Activated CD4-positive, alpha-beta T cell treated with anti-CD3 and anti-CD28 coated beads, Interleukin-2, Interleukin-4, amounts not matched to agents 100 ng/mL and 50 ng/mL, durations not matched to agents 16 hours and 8 hours (primary cell): ENCODE measurements at regions not wholly inside any gene's neighbourhood (a gene's known extent, or its start where the extent isn't known, plus 50 kb on each side); places are given as distances from the start of the nearest gene placed in this dataset.

Source experiments
- DNase-seq: peaks from one replicate; pipeline ENCODE4 v3.0.0-alpha.2; 2020; ENCODE audit warnings: low spot score

- DNase-seq, result peak; percentile 18
These were observed 57.3 kb upstream of the TCEAL2 start for GRCh38 chrX:102067966-102068723.

GRCh38 chrX:102063445-102064074 lies 61.9 kb upstream of the TCEAL2 start:
- DNase-seq, result no peak

DNA sequence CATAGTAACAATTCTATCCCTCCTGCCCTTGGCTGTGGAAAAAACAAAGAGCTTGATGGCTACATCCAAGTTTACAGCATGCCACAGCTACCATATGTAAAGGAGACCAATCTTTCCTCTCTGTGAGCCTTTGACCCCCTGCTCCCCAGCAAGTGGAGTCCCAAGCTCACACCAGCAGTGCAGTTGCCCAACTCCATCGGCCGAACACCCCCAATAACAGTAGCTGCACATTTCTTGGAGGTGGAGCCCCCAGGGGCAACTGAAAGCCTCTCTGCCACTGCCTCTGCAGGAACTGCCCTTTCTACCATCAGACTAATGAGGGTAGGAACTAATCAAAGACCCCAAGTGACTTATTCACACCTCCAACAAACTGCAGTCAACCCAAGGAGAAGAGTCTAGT lies 81.0 kb upstream of the TCEAL2 start:
- no peak for DNase-seq

GRCh38 chrX:102043380-102043779 lies 82.1 kb upstream of the TCEAL2 start:
- DNase-seq, result no peak

DNA sequence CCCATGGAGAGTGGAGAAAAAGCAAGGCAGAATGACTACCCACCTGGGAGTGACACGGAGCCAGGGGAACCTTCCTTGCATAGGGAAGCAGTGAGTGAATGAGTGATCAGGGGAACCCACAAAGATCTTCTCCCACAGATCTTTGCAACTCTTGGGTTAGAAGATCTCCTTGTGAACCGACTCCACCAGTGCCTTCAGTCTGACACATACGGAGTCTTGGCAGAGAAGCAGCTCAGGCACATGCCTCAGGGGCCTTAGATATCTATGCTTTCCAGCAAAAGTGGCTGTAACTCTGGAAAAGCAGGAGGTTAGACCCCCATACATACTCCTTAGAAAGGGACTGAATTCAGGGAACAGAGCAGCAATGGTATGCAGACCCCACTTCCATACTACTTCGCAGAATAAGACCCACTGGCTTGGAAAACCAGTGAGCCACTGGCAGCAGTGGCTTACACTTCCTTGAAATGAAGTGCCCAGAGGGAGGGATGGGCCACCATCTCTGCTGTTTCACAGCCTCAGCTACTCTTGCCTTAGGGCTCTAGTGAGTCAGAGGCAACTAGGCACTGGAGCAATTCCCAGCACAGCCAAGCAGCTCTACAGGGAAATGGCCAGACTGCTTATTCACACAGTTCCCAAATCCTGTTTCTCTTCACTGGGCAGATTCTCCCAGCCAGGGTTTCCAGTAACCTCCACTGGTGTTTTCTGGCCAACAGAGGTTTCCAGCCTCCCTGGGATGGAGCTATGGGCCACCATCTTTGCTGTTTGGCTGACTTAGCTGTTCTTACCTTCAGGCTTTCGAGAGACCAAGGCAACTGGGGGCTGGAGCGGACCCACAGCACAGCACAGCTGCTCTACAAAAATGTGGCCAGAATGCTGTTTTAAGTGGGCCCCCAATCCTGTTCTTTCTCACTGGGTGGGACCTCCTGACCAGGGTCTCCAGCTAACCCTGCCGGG lies 82.8 kb upstream of the TCEAL2 start:
- DNase-seq, result no peak

DNA sequence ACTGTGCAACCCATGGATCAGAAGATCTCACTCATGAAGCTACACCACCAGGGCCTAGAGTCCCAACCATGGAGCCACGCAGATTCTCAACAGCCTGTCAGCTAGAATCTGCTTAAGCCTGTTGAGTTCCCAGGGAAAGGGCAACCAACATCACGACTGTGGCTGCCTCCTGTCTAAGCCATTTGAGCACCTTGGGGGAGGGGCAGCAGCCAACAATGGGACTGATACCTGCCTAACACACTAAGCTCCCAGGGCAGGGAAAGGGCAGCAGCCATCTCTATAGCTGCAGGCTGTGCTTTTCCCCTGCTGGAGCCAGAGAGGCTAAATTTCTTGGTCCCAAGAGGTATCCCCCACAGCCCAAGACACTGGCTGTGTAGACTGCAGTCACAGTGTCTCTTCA lies 96.5 kb upstream of the TCEAL2 start:
- no peak for DNase-seq

DNA sequence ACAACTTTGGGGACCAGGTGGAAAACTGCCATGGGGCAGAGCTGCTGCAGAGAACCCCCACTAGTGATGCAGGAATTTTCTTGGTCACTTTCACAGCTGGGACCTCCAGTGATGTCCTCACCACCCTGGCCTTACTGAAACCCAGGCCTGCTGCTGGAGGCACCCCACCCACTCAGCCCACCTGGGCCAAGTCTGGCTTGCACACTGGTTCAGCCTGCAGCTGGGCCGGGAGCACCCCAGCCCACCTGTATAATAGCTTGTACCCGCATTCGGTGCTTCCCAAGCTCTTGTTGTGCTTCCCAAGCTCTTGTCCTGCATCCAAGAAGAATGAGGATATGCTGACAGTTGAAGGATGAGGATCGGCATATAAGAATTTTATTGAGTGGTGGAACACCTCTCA lies 86.4 kb upstream of the ZMAT1 start:
- no peak for DNase-seq

GRCh38 chrX:102008901-102009300 lies 77.1 kb upstream of the ZMAT1 start:
- no peak for DNase-seq

- DNase-seq, result no peak
These were observed 68.1 kb upstream of the ZMAT1 start for GRCh38 chrX:101999644-102000539.

- no peak for DNase-seq
These were observed 61.5 kb upstream of the ZMAT1 start for GRCh38 chrX:101993335-101993734.

DNA sequence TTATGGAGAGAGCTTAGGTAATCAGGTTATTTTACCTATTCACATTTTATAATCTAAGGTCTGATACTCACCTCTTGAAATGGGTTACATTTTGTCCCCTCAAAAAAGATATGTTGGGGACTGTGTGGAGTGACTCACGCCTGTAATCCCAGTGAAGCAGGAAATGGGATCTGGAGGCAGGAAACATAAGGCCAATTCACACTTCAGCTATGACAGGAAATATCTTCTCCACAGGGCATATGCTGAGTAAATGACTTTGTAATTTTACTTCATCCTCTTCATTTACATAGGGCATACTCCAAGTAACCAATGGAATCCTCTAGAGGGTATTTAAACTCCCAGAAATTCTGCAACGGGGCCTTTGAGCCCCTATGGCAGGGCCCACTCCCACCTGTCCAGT lies 54.8 kb upstream of the ZMAT1 start:
- DNase-seq, result no peak
